Coronary artery (tissue), 2 donors: ENCODE measurements at regions not wholly inside any gene's neighbourhood (a gene's known extent, or its start where the extent isn't known, plus 50 kb on each side); places are given as distances from the start of the nearest gene placed in this dataset.

Experiments
- DNase-seq: peaks from one replicate; pipeline ENCODE4 v3.0.0-alpha.2; 2017; ENCODE audit warnings: low spot score
- H3K27ac ChIP-seq, 2 donors: fragments of 200-600 bp; sonication (generic); one replicate each; pipeline ENCODE4 v1.5.1; 2016 to 2019
- H3K4me3 ChIP-seq: fragments of 200-600 bp; sonication (generic); 2 replicates; pipeline ENCODE4 v1.5.1; 2016; ENCODE audit warnings: mild to moderate bottlenecking, moderate library complexity
- TF ChIP-seq, protein P1 (sequence below): fragments of 200-600 bp; sonication (generic); IDR thresholded peaks from one replicate; pipeline ENCODE4 v1.5.1; 2019; ENCODE audit warnings: antibody characterized with exemption

DNA sequence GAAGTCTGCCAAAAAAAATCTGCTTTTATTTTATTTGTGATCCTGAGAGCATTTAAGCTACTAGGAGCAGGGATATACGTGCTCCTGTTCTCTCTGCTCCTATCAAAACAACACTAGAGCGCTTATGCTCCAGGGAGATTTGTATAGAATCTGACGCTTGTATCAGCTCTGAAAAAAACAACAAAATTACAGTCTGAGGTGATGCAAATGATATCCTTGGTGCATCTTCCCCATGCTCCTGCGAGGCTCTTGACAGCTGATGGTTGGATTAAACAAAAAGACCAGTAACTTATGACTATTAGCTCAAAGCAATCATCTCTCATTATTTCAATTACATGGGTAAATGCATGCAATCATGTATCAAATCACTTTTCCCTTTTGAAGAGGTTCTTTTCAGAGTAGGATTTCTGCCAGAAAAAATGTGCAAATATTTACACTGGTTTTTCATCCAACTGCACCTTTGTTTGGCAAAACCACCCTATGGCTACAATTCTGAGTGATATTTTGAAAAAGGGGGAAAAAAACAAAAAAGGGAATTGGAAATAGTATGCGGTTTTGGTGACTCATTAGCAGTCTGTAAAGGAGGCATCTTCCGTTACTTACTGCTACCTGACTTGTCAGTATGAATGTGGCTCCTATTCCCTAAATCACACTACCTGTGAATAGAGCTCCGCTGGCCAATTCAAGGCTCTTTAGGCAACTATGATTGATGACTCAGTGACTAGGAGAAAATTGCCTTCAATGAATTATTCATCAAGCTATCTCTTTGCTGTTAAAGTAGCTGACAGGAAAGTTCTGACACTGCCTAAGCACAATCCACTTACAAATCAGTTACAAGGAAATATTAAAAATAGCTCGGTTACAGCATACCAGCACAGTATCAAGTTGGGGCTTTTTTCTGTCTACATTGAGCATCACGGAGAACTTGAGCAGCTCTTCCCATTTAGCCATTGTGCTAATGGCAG, 450.0 kb downstream of the FOXG1 start:
- no peak overlapping the region for H3K27ac ChIP-seq
- TF ChIP-seq, protein P1, sequence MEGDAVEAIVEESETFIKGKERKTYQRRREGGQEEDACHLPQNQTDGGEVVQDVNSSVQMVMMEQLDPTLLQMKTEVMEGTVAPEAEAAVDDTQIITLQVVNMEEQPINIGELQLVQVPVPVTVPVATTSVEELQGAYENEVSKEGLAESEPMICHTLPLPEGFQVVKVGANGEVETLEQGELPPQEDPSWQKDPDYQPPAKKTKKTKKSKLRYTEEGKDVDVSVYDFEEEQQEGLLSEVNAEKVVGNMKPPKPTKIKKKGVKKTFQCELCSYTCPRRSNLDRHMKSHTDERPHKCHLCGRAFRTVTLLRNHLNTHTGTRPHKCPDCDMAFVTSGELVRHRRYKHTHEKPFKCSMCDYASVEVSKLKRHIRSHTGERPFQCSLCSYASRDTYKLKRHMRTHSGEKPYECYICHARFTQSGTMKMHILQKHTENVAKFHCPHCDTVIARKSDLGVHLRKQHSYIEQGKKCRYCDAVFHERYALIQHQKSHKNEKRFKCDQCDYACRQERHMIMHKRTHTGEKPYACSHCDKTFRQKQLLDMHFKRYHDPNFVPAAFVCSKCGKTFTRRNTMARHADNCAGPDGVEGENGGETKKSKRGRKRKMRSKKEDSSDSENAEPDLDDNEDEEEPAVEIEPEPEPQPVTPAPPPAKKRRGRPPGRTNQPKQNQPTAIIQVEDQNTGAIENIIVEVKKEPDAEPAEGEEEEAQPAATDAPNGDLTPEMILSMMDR = no peak
- DNase-seq = no peak
- H3K4me3 ChIP-seq = no peak overlapping the region

DNA sequence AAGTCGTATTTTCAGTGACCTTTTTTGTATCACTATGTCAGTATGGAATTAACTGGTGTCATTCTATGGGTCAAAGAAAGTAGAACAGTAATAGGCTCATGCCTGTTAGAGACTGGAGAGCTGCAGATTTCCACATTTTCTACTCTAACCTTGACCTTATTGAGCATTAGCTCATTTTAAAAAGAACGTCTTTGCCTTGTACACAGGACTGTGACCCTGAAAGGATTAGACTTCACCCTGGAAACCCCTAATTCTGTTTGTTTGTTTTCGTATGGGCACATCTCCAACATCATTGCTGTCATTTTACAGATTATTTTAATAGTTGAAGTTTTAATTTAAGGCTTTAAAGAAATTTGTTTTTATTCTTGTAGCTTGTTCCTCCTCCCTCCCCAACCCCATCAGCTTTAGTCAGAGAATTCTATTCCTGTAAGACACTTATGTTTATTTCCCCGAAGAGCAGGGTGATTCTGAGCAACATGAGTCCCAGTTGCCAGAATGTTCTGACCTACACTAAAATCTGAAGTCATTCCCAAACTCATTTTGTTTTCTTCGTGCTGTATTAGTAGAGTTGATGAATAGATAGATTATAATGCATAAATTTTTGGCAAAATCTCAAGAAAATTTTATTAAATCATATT, 451.3 kb downstream of the FOXG1 start:
- DNase-seq = no peak
- no peak overlapping the region for H3K27ac ChIP-seq
- H3K4me3 ChIP-seq = no peak overlapping the region
- TF ChIP-seq, protein P1 = no peak

DNA sequence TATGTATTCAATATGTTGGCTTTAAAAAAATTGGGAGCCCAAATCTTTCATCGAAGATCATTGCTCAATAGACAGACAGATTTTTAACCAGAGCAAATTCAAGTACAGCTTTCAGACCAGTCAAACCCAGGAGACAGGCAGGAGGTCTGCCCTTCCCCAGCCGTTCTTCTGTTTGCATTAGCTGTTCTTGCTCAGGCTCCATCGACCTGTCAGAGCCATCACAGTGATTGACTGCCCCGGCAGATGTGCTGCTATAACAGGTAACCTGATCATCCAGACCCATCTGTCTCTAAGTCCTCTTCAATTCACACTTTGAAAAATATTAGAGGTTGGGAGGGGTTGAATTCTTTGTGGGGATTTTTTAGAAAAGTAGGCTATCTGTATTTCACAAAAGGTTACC, 453.5 kb downstream of the FOXG1 start:
- Histone ChIP-seq H3K4me3 (no peak overlapping the region), H3K27ac (no peak overlapping the region)
- TF ChIP-seq, protein P1 = no peak
- DNase-seq = no peak

DNA sequence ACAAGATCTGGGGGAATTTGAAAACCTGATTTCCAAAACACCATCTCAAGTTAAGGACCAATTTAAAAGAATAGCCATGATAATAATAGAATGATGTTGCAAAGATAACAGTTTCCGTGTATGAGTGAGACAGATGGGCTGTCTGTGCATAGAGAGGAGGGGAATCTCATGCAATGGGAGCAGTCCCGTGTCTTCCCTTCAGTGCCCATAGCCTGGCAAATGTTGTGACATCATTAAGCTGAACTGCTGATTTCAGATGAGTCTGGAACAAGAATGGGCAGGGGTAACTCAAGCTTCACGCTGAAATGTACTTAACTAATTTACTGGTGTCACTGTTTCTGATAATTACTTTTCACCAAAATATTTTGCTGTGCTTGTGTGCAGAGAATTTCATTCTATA, 454.0 kb downstream of the FOXG1 start:
- no peak for DNase-seq

DNA sequence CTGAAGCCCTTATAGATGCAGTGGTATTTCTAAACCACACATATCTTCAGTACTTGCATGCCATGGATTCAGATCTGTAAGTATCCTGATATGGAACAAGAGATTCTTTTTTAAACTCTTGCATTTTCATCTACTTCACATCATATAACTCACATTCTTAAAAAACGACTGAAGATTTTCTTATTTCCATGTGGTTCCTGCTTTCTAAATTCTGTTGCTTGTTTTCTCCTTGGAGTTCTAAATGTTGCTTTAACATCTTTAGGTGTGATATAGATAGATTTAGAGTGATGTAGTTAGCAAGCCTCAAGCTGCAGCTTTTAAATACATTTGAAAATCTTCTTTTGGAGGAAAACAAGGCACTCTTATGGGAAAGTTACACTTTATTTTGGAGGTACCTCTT, 455.4 kb downstream of the FOXG1 start:
- Histone ChIP-seq H3K27ac (no peak overlapping the region), H3K4me3 (no peak overlapping the region)
- DNase-seq = no peak
- TF ChIP-seq, protein P1 = no peak

More for the DNA sequence above, 454.0 kb downstream of the FOXG1 start:
- TF ChIP-seq, protein P1 = no peak
- Histone ChIP-seq H3K4me3 (no peak overlapping the region), H3K27ac (no peak overlapping the region)

DNA sequence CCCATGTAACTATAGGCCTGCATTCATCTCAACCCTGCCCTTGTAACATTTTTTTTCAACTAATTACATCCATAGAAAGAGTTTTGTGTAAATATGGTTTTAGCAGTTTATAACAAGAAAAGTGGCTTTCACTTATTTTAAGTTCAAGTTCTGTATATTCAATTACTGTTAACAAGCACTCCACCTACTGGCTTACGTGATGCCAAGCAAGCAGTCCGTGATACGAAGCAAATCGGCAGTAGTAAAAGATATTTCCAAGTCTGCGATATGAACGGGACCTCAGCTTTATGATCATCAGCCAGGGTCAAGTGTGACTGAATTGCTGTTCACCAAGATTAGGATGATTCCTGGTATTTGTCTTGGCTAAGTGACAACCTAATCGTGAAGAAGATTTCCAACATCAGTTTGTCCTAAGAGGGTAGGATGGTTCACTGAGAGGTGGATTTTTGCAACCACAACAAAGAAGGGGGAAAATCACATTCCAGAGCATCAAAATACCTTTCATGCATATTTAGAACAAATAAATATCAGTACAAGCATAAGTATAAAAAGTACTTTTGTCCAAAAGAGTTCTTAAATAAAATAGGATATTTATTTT, 456.2 kb downstream of the FOXG1 start:
- Histone ChIP-seq H3K4me3 (no peak overlapping the region), H3K27ac (no peak overlapping the region)
- TF ChIP-seq, protein P1 = no peak
- DNase-seq = no peak
